Mesothelial cell of epicardium (in vitro differentiated cells): ENCODE measurements at regions not wholly inside any gene's neighbourhood (a gene's known extent, or its start where the extent isn't known, plus 50 kb on each side); places are given as distances from the start of the nearest gene placed in this dataset.

Experiments
- DNase-seq, 2 experiments: peaks; one replicate each; pipeline ENCODE4 v3.0.0; 2021; ENCODE audit warnings: low spot score in 2 of 2; ENCODE audit not compliant: unreplicated experiment in 2 of 2
- H3K27ac Mint-ChIP-seq: 2 replicates; pipeline ENCODE4 v1.8.0; 2021; ENCODE audit warnings: mixed read lengths
- H3K27me3 Mint-ChIP-seq: 2 replicates; pipeline ENCODE4 v1.8.0; 2021; ENCODE audit warnings: low read depth, mixed read lengths
- H3K36me3 Mint-ChIP-seq: 2 replicates; pipeline ENCODE4 v1.8.0; 2021; ENCODE audit warnings: mixed read lengths
- H3K4me1 Mint-ChIP-seq: 2 replicates; pipeline ENCODE4 v1.8.0; 2021; ENCODE audit warnings: mixed read lengths
- H3K4me3 Mint-ChIP-seq: 2 replicates; pipeline ENCODE4 v1.8.0; 2021; ENCODE audit warnings: mild to moderate bottlenecking, moderate library complexity, mixed read lengths
- H3K9me3 Mint-ChIP-seq: 2 replicates; pipeline ENCODE4 v1.8.0; 2021; ENCODE audit warnings: mixed read lengths
- TF ChIP-seq, protein P1 (sequence below): fragments of 200-600 bp; sonication (generic); IDR thresholded peaks from one replicate; pipeline ENCODE4 v1.5.0; 2021; ENCODE audit warnings: antibody characterized with exemption; ENCODE audit not compliant: unreplicated experiment

DNA sequence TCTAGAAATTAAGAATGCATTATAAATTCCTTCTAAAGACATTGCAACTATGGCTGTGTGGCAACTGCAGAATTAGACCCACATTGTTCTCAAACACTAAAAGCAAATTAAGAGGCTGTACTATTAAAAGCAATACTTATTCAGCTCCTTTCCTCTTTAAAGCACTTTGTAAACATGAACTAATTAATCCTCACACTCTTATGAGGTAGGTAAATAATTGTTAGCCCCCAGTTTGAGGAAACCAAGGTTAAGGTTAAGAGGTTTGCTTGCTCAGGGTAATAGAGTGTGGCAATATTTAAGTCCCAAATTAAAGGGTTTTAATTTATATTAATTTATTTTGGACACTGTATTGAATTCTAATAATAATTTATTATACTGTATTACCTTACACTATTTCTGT lies 553.8 kb downstream of the LRRIQ3 start:
- Mint-ChIP-seq H3K4me3 (no peak overlapping the region), H3K4me1 (no peaks in the 10 kb centered on the region), H3K27ac (no peak overlapping the region), H3K36me3 (no peaks in the 10 kb centered on the region), H3K27me3 (no peaks in the 10 kb centered on the region), H3K9me3 (no peaks in the 10 kb centered on the region)
- no peak for DNase-seq
- TF ChIP-seq, protein P1, sequence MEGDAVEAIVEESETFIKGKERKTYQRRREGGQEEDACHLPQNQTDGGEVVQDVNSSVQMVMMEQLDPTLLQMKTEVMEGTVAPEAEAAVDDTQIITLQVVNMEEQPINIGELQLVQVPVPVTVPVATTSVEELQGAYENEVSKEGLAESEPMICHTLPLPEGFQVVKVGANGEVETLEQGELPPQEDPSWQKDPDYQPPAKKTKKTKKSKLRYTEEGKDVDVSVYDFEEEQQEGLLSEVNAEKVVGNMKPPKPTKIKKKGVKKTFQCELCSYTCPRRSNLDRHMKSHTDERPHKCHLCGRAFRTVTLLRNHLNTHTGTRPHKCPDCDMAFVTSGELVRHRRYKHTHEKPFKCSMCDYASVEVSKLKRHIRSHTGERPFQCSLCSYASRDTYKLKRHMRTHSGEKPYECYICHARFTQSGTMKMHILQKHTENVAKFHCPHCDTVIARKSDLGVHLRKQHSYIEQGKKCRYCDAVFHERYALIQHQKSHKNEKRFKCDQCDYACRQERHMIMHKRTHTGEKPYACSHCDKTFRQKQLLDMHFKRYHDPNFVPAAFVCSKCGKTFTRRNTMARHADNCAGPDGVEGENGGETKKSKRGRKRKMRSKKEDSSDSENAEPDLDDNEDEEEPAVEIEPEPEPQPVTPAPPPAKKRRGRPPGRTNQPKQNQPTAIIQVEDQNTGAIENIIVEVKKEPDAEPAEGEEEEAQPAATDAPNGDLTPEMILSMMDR, result no peak

DNA sequence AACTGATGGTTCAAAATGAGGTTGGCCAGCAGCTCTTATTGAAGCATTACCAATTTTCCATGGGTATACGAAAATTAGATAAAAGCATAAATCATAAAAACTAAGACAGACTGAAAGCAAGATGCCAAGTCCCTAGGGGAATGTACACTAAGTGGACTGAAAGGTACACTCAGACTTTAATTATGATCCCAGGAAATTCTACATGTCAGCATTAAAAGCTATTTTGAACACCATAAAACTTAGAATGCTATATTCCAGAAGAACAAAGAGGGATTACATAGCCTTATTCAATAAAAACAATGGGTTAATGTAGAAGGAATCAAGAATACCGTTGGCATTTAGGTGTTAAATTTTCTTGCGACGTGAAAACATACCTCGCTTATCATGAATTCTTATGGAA lies 558.5 kb downstream of the LRRIQ3 start:
- no peak overlapping the region for H3K27ac Mint-ChIP-seq
- no peaks in the 10 kb centered on the region for H3K9me3 Mint-ChIP-seq
- no peaks in the 10 kb centered on the region for H3K36me3 Mint-ChIP-seq
- no peak for DNase-seq
- H3K4me1 Mint-ChIP-seq, result no peaks in the 10 kb centered on the region
- no peak overlapping the region for H3K4me3 Mint-ChIP-seq
- no peaks in the 10 kb centered on the region for H3K27me3 Mint-ChIP-seq
- TF ChIP-seq, protein P1, result no peak

DNA sequence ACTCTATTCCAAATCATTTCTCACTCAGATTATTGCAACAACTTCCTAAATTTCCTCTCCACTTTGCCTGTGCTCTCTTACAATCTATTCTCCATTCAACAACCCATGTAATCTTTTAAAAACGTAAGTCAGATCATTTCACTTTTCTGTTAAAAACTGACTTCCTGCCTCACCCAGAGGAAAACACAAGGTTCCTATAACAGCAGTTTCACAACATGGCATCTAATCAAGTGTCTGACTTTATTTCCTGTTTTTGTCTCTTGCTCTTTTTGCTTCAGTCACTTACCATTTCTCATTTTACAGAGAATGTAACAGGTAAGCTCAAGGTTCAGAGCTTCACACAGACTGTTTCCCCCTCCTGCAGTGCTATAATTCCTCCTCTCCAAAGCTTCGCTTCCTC lies 560.7 kb downstream of the LRRIQ3 start:
- Mint-ChIP-seq H3K27ac (no peak overlapping the region), H3K4me3 (no peak overlapping the region)

DNA sequence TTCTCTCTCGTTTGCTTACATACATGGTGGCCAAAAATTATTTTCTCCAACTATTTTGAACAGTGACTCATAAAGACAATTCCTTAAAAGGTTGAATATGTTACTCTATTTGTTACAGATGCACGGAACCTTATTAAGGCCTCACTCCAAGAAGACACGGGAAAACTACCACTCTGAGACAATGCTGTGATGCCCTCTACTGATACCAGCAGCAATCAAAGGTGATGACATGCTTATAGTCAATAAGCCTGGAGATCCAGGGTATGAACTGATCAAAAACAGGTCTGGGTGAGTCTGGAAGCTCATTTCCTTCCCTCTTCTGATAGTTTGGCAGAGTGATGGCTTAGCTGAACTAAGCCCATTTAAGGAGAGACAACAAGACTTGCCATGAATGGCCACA lies 563.0 kb downstream of the LRRIQ3 start:
- TF ChIP-seq, protein P1, result no peak
- Mint-ChIP-seq H3K4me3 (no peak overlapping the region), H3K27ac (no peak overlapping the region), H3K9me3 (no peaks in the 10 kb centered on the region), H3K27me3 (no peaks in the 10 kb centered on the region), H3K36me3 (no peaks in the 10 kb centered on the region), H3K4me1 (no peaks in the 10 kb centered on the region)
- DNase-seq, result no peak

More for the DNA sequence above, 560.7 kb downstream of the LRRIQ3 start:
- no peaks in the 10 kb centered on the region for H3K9me3 Mint-ChIP-seq
- TF ChIP-seq, protein P1, result no peak
- no peaks in the 10 kb centered on the region for H3K36me3 Mint-ChIP-seq
- DNase-seq, result no peak
- no peaks in the 10 kb centered on the region for H3K4me1 Mint-ChIP-seq
- no peaks in the 10 kb centered on the region for H3K27me3 Mint-ChIP-seq

DNA sequence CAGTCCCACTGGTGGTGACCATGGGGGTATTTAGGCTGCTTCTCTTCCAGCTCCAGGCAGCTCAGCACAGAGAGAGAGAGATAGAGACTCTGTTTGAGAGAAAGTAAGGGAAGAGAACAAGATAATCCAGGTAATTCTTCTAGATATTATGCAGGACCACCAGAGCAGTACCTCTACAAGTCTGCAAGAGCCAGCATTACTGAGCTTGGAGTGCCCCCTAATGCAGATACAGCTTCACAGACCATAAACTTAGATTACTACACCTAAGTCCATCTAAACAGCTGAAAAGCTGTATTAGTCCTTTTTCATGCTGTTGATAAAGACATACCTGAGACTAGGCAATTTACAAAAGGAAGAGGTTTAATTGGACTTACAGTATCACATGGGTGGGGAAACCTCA lies 570.3 kb downstream of the LRRIQ3 start:
- H3K27me3 Mint-ChIP-seq, result no peaks in the 10 kb centered on the region
- H3K4me3 Mint-ChIP-seq, result no peak overlapping the region
- H3K27ac Mint-ChIP-seq, result no peak overlapping the region
- H3K4me1 Mint-ChIP-seq, result no peaks in the 10 kb centered on the region
- DNase-seq, result no peak
- no peaks in the 10 kb centered on the region for H3K36me3 Mint-ChIP-seq
- peaks cover 3% of the 10 kb centered on the region for H3K9me3 Mint-ChIP-seq
- TF ChIP-seq, protein P1, result no peak

DNA sequence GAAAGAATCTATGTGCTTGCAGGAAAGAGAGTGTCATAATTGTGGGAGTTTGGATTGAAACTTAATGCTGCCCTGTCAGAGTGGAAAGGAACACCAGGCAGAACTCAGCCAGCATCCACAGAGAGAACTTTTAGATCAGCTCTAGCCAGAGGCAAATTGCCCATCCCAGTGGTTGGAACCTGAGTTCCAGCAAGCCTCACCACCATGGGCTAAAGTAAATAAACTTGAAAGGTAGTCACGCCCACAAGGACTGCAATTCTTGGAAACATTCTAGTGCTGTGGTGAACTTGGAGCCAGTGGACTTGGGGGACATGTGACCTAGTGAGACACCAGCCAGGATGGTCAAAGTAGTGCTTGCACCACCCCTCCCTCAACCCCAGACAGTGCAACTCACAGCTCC lies 571.6 kb downstream of the LRRIQ3 start:
- Mint-ChIP-seq H3K4me1 (no peaks in the 10 kb centered on the region), H3K36me3 (no peaks in the 10 kb centered on the region), H3K4me3 (no peak overlapping the region), H3K27me3 (no peaks in the 10 kb centered on the region), H3K9me3 (peaks cover 3% of the 10 kb centered on the region), H3K27ac (no peak overlapping the region)
- DNase-seq, result no peak
- TF ChIP-seq, protein P1, result no peak
